H1 (cell line): ENCODE measurements at regions not wholly inside any gene's neighbourhood (a gene's known extent, or its start where the extent isn't known, plus 50 kb on each side); places are given as distances from the start of the nearest gene placed in this dataset.

Source experiments
- CTCF ChIA-PET: fragments of 300-600 bp; sonication (Branson Sonifier 250); formaldehyde crosslinking; loops from one replicate; lab custom pipeline; 2021; ENCODE audit not compliant: partially characterized antibody; lab: Charles Lee
- POLR2A ChIA-PET: fragments of 300-600 bp; sonication (Branson Sonifier 250); formaldehyde crosslinking; loops from one replicate; lab custom pipeline; 2021; ENCODE audit warnings: inconsistent platforms; ENCODE audit not compliant: partially characterized antibody; lab: Charles Lee
- DNase-seq, 2 experiments: peaks; one replicate each; pipeline versions ENCODE4 v3.0.0 to v3.0.0-alpha.2; 2010 to 2022; ENCODE audit warnings: low spot score in 2 of 2, low read depth in 1 of 2, mixed read lengths in 1 of 2
- FAIRE-seq: peaks from 2 replicates; lab custom pipeline; 2011; peaks lifted over from hg19 to GRCh38; lab: Jason Lieb, UNC
- H2AFZ ChIP-seq: 2 replicates; pipeline ENCODE4 v1.8.1; 2012; ENCODE audit warnings: low read length, inconsistent platforms
- H2AK5ac ChIP-seq: 2 replicates; pipeline ENCODE4 v1.6.1; 2013; ENCODE audit warnings: low read depth, low read length
- H2BK120ac ChIP-seq: replicated peaks from 2 replicates; pipeline ENCODE3; 2013; ENCODE audit warnings: low read depth, low read length, inconsistent platforms
- H2BK12ac ChIP-seq: 2 replicates; pipeline ENCODE4 v1.6.1; 2013; ENCODE audit warnings: low read depth, low read length
- H2BK15ac ChIP-seq: 2 replicates; pipeline ENCODE4 v1.6.1; 2013; ENCODE audit warnings: low read length
- H2BK20ac ChIP-seq: 2 replicates; pipeline ENCODE4 v1.6.1; 2013; ENCODE audit warnings: low read length
- H2BK5ac ChIP-seq: 2 replicates; pipeline ENCODE4 v1.6.1; 2013; ENCODE audit warnings: low read depth, low read length
- H3K14ac ChIP-seq: 2 replicates; pipeline ENCODE4 v1.6.1; 2013; ENCODE audit warnings: inconsistent platforms; ENCODE audit not compliant: insufficient read length
- H3K18ac ChIP-seq: 2 replicates; pipeline ENCODE4 v1.6.1; 2013; ENCODE audit warnings: low read length; ENCODE audit errors: extremely low read depth
- H3K23ac ChIP-seq: 2 replicates; pipeline ENCODE4 v1.6.1; 2013; ENCODE audit warnings: inconsistent platforms; ENCODE audit not compliant: insufficient read length
- H3K23me2 ChIP-seq: 2 replicates; pipeline ENCODE4 v1.6.1; 2013; ENCODE audit warnings: low read depth, low read length
- H3K27ac ChIP-seq: 2 replicates; pipeline ENCODE4 v1.6.1; 2011; ENCODE audit warnings: low read depth, low read length, inconsistent platforms
- H3K27me3 ChIP-seq, 4 experiments: replicated peaks in 1 of 4; 1 replicate in 1 of 4; 2 replicates in 3 of 4; pipeline versions ENCODE4 v1.6.1 to v1.8.1; 2011 to 2013; ENCODE audit warnings: low read length in 3 of 4, mild to moderate bottlenecking in 3 of 4, inconsistent platforms in 2 of 4, mixed read lengths in 2 of 4, moderate library complexity in 1 of 4; ENCODE audit not compliant: control insufficient read depth in 3 of 4, insufficient read depth in 3 of 4; ENCODE audit errors: extremely low read depth in 1 of 4
- H3K36me3 ChIP-seq, 4 experiments: 2 replicates each; pipeline versions ENCODE4 v1.6.1 to v1.8.1; 2011 to 2013; ENCODE audit warnings: mild to moderate bottlenecking in 4 of 4, low read length in 3 of 4, moderate library complexity in 2 of 4, control low read depth in 1 of 4, inconsistent platforms in 1 of 4; ENCODE audit not compliant: insufficient read depth in 4 of 4, control insufficient read depth in 2 of 4
- H3K4ac ChIP-seq: replicated peaks from 2 replicates; pipeline ENCODE3; 2013; ENCODE audit warnings: low read length, low read depth, mixed read lengths, inconsistent platforms; ENCODE audit not compliant: insufficient read length
- H3K4me1 ChIP-seq, 4 experiments: replicated peaks in 1 of 4; 1 replicate in 1 of 4; 2 replicates in 3 of 4; pipeline versions ENCODE4 v1.6.1 to v1.8.1; 2011 to 2013; ENCODE audit warnings: low read length in 3 of 4, inconsistent platforms in 2 of 4, mixed read lengths in 1 of 4; ENCODE audit not compliant: insufficient read depth in 4 of 4, control insufficient read depth in 3 of 4
- H3K4me2 ChIP-seq, 2 experiments: 2 replicates each; pipeline versions ENCODE4 v1.6.1 to v1.8.1; 2011 to 2013; ENCODE audit warnings: low read depth in 2 of 2, low read length in 2 of 2, control low read depth in 1 of 2, inconsistent platforms in 1 of 2, mild to moderate bottlenecking in 1 of 2; ENCODE audit not compliant: insufficient read depth in 1 of 2
- H3K4me3 ChIP-seq, 4 experiments: fragments of 200-600, 300-600 bp in 1 of 4; sonication (generic), shearing (Covaris generic), sonication (Bioruptor Twin) in 1 of 4; 2 replicates each; pipeline versions ENCODE4 v1.5.1 to v1.8.1; 2011 to 2016; ENCODE audit warnings: low read length in 4 of 4, low read depth in 3 of 4, control low read depth in 2 of 4, inconsistent platforms in 2 of 4, mild to moderate bottlenecking in 2 of 4, mixed read lengths in 1 of 4, moderate library complexity in 1 of 4; ENCODE audit not compliant: insufficient read depth in 2 of 4; ENCODE audit errors: extremely low read depth in 1 of 4
- H3K56ac ChIP-seq: replicated peaks from 2 replicates; pipeline ENCODE3; 2013; ENCODE audit warnings: low read depth, mild to moderate bottlenecking, mixed read lengths, low read length, inconsistent platforms; ENCODE audit not compliant: insufficient read length
- H3K79me1 ChIP-seq: 2 replicates; pipeline ENCODE4 v1.6.1; 2013; ENCODE audit warnings: low read depth, low read length, control low read depth
- H3K79me2 ChIP-seq, 2 experiments: 2 replicates each; pipeline versions ENCODE4 v1.6.1 to v1.8.1; 2012 to 2013; ENCODE audit warnings: low read length in 2 of 2, mild to moderate bottlenecking in 2 of 2, inconsistent platforms in 1 of 2; ENCODE audit not compliant: insufficient read depth in 2 of 2, control insufficient read depth in 1 of 2
- H3K9ac ChIP-seq, 4 experiments: replicated peaks in 1 of 4; 1 replicate in 1 of 4; 2 replicates in 3 of 4; pipeline versions ENCODE4 v1.6.1 to v1.8.1; 2011 to 2013; ENCODE audit warnings: low read depth in 3 of 4, low read length in 3 of 4, control low read depth in 2 of 4, mild to moderate bottlenecking in 2 of 4, moderate library complexity in 2 of 4, inconsistent platforms in 1 of 4; ENCODE audit errors: extremely low read depth in 1 of 4
- H3K9me3 ChIP-seq, 2 experiments: 2 replicates each; pipeline versions ENCODE4 v1.6.1 to v1.8.1; 2012 to 2013; ENCODE audit warnings: mild to moderate bottlenecking in 2 of 2, moderate library complexity in 2 of 2, control low read depth in 1 of 2, inconsistent platforms in 1 of 2, low read depth in 1 of 2, low read length in 1 of 2, mixed read lengths in 1 of 2; ENCODE audit not compliant: insufficient read depth in 2 of 2
- H4K20me1 ChIP-seq, 2 experiments: replicated peaks in 1 of 2; 2 replicates each; pipeline versions ENCODE3 to v1.8.1; 2011 to 2013; ENCODE audit warnings: inconsistent platforms in 2 of 2, low read length in 2 of 2, mild to moderate bottlenecking in 1 of 2; ENCODE audit not compliant: insufficient read depth in 2 of 2, control insufficient read depth in 1 of 2
- H4K5ac ChIP-seq: 2 replicates; pipeline ENCODE4 v1.6.1; 2013; ENCODE audit warnings: low read length, low read depth, mixed read lengths, inconsistent platforms; ENCODE audit not compliant: insufficient read length
- H4K8ac ChIP-seq: 2 replicates; pipeline ENCODE4 v1.8.0; 2013; ENCODE audit warnings: mild to moderate bottlenecking, moderate library complexity, low read length, inconsistent platforms; ENCODE audit not compliant: insufficient read depth; ENCODE audit errors: extremely low read depth
- H4K91ac ChIP-seq: replicated peaks from 2 replicates; pipeline ENCODE3; 2013; ENCODE audit warnings: low read length, mixed read lengths, inconsistent platforms; ENCODE audit not compliant: insufficient read length
- ASH2L ChIP-seq: fragments of 200-600, 300-600 bp; sonication (generic); IDR thresholded peaks from one replicate; pipeline ENCODE4 v1.7.1; 2017; ENCODE audit warnings: low read length
- CREB1 ChIP-seq: IDR thresholded peaks from 2 replicates; pipeline ENCODE4 v1.6.1; 2012; ENCODE audit warnings: inconsistent platforms
- GTF2F1 ChIP-seq: IDR thresholded peaks from 2 replicates; pipeline ENCODE4 v1.6.1; 2012; ENCODE audit warnings: low read depth, low read length, improper control_type of control experiment, borderline replicate concordance
- JUN ChIP-seq: IDR thresholded peaks from 2 replicates; pipeline ENCODE4 v1.6.1; 2011; ENCODE audit warnings: low read depth, mild to moderate bottlenecking, improper control_type of control experiment, low read length
- KDM5A ChIP-seq: fragments of 200-600 bp; IDR thresholded peaks from 2 replicates; pipeline ENCODE4 v1.7.1; 2012; ENCODE audit warnings: mild to moderate bottlenecking, low read length, inconsistent platforms, mixed read lengths
- POLR2A ChIP-seq, 2 experiments: IDR thresholded peaks; 1 replicate in 1 of 2; 2 replicates in 1 of 2; pipeline ENCODE4 v1.6.1; 2011; ENCODE audit warnings: low read depth in 2 of 2, low read length in 2 of 2, mild to moderate bottlenecking in 2 of 2; ENCODE audit errors: control extremely low read depth in 1 of 2
- POLR2AphosphoS5 ChIP-seq: IDR thresholded peaks from 2 replicates; pipeline ENCODE4 v1.6.1; 2011; ENCODE audit warnings: low read depth, low read length
- POU5F1 ChIP-seq: IDR thresholded peaks from 2 replicates; pipeline ENCODE4 v1.6.1; 2011; ENCODE audit warnings: low read depth, mild to moderate bottlenecking, low read length, moderate library complexity
- RXRA ChIP-seq: IDR thresholded peaks from 2 replicates; pipeline ENCODE4 v1.6.1; 2011; ENCODE audit warnings: low read depth, mild to moderate bottlenecking, low read length, moderate library complexity; ENCODE audit not compliant: insufficient read depth
- SP2 ChIP-seq: IDR thresholded peaks from 2 replicates; pipeline ENCODE4 v1.6.1; 2012; ENCODE audit warnings: mild to moderate bottlenecking, low read length, inconsistent platforms
- SRF ChIP-seq: IDR thresholded peaks from 2 replicates; pipeline ENCODE4 v1.6.1; 2011; ENCODE audit warnings: mild to moderate bottlenecking, low read depth, low read length, moderate library complexity
- ZNF274 ChIP-seq: IDR thresholded peaks from 2 replicates; pipeline ENCODE4 v1.7.0; 2012; ENCODE audit warnings: low read length, borderline replicate concordance; ENCODE audit errors: extremely low read depth
- WGBS, 2 experiments: shearing (Covaris generic) in 1 of 2; methylation state at CpG; one replicate each; pipeline versions ENCODE4 v1.1.6 to v1.1.7; 2013 to 2015; ENCODE audit warnings: low lambda C conversion rate in 2 of 2, mixed read lengths in 2 of 2, inconsistent platforms in 1 of 2, low coverage in 1 of 2, missing lambda C conversion rate in 1 of 2; ENCODE audit not compliant: insufficient replicate concordance in 2 of 2, insufficient coverage in 1 of 2, insufficient read length in 1 of 2; ENCODE audit errors: extremely low coverage in 1 of 2, missing lambda C conversion rate in 1 of 2; 5-methylcytosine and 5-hydroxymethylcytosine counted together
- TF ChIP-seq, protein P1 (sequence below): IDR thresholded peaks from 2 replicates; pipeline ENCODE4 v1.6.1; 2012; ENCODE audit warnings: inconsistent platforms
- TF ChIP-seq, protein P2 (sequence below): IDR thresholded peaks from 2 replicates; pipeline ENCODE4 v1.6.1; 2012; ENCODE audit warnings: low read length, inconsistent platforms

DNA sequence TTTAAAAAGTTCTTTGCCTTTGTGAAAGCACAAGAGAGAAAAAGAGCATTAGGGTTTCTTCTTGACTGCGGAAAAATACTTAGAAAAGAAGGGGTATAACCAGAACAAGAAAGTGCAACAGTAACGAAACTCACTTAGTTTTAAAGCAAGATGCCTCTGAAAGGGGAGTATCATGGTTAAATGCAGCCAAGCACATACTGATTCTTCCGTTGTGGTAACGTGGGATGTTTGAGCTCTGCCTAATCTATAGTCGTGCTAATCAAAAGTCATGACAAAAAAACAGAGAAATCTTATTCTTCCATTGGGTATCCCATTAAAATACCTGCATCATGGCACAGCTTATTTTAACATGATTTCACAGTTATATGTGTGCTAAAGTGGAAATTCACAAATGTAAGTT is 187.8 kb upstream of the LRFN5 start:
- Histone ChIP-seq H4K20me1 (no peaks in the 10 kb centered on the region), H4K5ac (no peak overlapping the region), H3K27ac (no peak overlapping the region), H3K9ac (peak overlapping the region in 1 of 4 experiments; percentile 8; a peak in 1 of 7 replicates), H3K79me1 (no peaks in the 10 kb centered on the region), H3K4me2 (peak overlapping the region in 1 of 2 experiments; percentile 17; a peak in 1 of 4 replicates), H4K91ac (no peak overlapping the region), H2BK12ac (no peak overlapping the region), H3K18ac (no peak overlapping the region), H3K56ac (no peak overlapping the region), H3K4ac (no peak overlapping the region), H2BK120ac (no peak overlapping the region), H2BK20ac (no peak overlapping the region), H2AFZ (peak overlapping the region; percentile 76), H3K36me3 (no peaks in the 10 kb centered on the region), H3K9me3 (no peaks in the 10 kb centered on the region), H3K4me3 (no peak overlapping the region), H3K23ac (no peak overlapping the region), H3K14ac (no peak overlapping the region), H3K23me2 (no peaks in the 10 kb centered on the region), H3K4me1 (peaks cover 0 to 5% (median 1%) of the 10 kb centered on the region in 4 experiments; a peak in 2 of 7 replicates), H4K8ac (no peak overlapping the region), H2BK15ac (no peak overlapping the region), H3K79me2 (no peaks in the 10 kb centered on the region), H3K27me3 (no peaks in the 10 kb centered on the region), H2BK5ac (no peak overlapping the region), H2AK5ac (no peak overlapping the region)
- DNase-seq, result no peak
- ChIA-PET CTCF (interaction anchor here (1.0 kb wide), 1 partner anchor 9 kb away, joined by 5 read pairs; no protein-coding TSS in a partner anchor), POLR2A (no interaction called here)
- peak; percentile 32 for FAIRE-seq
- WGBS, 2 experiments, result 49% methylated on average over 5 of the region's 5 CpGs; no CpG with 5 or more reads in 1 of the 2 experiments
- TF ChIP-seq SP2 (no peak), SRF (no peak), POU5F1 (no peak), RXRA (no peak), ZNF274 (no peak), CREB1 (no peak), JUN (no peak), KDM5A (no peak), POLR2AphosphoS5 (no peak), POLR2A (IDR thresholded peaks at IDR 0.05; ENCODE audit: control extremely low read depth in 1 of 2, low read depth in 2 of 2, low read length in 2 of 2) (no peak), ASH2L (no peak), GTF2F1 (no peak)
- TF ChIP-seq, protein P1, sequence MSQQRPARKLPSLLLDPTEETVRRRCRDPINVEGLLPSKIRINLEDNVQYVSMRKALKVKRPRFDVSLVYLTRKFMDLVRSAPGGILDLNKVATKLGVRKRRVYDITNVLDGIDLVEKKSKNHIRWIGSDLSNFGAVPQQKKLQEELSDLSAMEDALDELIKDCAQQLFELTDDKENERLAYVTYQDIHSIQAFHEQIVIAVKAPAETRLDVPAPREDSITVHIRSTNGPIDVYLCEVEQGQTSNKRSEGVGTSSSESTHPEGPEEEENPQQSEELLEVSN, result no peak
- TF ChIP-seq, protein P2, sequence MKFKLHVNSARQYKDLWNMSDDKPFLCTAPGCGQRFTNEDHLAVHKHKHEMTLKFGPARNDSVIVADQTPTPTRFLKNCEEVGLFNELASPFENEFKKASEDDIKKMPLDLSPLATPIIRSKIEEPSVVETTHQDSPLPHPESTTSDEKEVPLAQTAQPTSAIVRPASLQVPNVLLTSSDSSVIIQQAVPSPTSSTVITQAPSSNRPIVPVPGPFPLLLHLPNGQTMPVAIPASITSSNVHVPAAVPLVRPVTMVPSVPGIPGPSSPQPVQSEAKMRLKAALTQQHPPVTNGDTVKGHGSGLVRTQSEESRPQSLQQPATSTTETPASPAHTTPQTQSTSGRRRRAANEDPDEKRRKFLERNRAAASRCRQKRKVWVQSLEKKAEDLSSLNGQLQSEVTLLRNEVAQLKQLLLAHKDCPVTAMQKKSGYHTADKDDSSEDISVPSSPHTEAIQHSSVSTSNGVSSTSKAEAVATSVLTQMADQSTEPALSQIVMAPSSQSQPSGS, result no peak
